SW480 (cell line): ENCODE measurements at regions not wholly inside any gene's neighbourhood (a gene's known extent, or its start where the extent isn't known, plus 50 kb on each side); places are given as distances from the start of the nearest gene placed in this dataset.

ENCODE experiments used
- DNase-seq: peaks from one replicate; pipeline ENCODE4 v3.0.0-alpha.2; 2016; ENCODE audit warnings: low spot score

DNA sequence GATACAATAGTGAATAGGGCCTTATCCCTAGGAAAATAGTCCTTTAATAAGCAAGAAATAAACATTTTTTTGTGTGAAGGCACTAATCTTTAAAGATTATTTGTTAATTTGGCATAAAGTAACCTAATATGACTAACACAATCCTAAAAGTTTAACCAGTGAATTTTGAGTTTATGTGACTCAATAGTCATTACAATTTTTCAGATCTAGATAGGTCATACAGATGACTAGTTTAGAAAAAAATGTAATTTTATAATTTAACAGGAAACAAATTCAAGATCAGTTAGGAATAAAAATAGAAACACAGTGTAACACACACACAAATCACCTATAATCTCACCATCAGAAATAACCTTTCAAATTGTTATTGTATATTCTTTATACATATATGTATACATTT lies 620.7 kb upstream of the ALCAM start:
- no peak for DNase-seq

- DNase-seq, result no peak
These were observed 616.1 kb upstream of the ALCAM start for GRCh38 chr3:104750581-104750980.

DNA sequence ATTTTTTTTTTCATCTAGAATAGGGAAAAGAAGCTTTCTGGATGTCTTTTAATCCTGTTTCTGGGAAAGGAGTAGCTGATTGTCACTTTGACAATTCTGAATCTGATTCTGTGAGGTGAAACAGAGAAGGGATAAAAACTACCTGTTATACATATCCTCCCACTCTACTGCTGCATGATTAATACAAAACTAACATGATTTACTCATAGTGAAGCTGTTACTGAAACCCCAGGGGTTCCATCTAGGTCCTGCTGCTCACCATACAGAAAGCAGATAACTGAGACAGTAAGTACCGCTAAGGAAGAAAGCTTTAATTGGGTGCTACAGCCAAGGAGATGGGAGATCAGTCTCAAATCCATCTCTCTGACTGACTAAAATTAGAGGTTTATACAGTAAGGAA lies 610.9 kb upstream of the ALCAM start:
- no peak for DNase-seq

DNA sequence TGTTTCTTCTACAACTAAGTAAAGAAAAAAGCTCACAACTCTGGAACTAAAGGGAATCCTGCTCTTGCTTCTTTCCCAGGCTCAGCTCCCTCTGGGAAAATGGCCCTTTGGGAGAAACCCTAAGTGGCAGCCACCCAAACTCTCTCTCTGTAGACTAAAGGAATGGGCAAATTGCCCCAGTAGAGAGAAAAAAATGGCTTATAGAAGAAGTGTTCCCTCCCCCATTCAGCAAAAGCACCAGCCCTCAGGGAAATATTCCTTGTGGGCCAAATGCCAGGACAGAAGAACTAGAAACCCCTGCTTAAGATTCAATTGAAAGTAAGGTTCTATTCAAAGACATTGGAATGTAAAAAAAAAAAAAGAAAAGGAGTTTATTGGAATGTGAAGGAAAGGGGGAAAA lies 603.7 kb upstream of the ALCAM start:
- no peak for DNase-seq

- DNase-seq, result no peak
These were observed 602.2 kb upstream of the ALCAM start for GRCh38 chr3:104764496-104764895.

- no peak for DNase-seq
These were observed 597.8 kb upstream of the ALCAM start for GRCh38 chr3:104768886-104769285.

DNA sequence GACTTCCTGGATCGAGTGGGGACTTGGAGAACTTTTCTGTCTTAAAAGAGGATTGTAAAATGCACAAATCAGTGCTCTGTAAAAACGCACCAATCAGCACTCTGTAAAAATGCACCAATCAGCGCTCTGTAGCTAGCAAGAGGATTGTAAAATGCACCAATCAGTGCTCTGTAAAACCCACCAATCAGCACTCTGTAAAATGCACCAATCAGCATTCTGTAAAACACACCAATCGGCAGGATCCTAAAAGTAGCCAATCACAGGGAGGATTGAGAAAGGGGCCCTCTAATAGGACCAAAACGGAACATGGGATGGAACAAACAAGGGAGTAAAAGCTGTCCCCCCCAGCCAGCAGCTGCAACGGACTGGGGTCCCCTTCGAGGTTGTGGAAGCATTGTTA lies 587.4 kb upstream of the ALCAM start:
- DNase-seq, result no peak

DNA sequence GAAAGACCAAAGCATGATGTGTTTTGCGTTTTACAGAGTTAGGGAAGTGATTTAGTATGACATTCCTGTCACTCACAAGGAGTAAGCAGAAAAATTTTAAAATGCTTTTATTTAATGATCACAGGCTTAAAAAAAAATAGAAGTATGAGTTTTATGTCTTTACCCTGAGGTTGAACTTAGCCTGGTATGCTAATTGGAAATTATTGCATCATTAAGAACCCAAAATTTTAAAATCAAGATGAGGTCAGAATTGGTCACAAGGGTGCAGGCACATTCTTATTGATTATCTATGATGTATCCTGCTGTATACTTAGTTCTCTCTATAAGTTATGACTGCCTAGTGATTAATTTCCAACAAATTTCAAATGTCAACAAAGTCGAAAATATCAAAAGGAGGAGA lies 585.6 kb upstream of the ALCAM start:
- DNase-seq, result no peak

DNA sequence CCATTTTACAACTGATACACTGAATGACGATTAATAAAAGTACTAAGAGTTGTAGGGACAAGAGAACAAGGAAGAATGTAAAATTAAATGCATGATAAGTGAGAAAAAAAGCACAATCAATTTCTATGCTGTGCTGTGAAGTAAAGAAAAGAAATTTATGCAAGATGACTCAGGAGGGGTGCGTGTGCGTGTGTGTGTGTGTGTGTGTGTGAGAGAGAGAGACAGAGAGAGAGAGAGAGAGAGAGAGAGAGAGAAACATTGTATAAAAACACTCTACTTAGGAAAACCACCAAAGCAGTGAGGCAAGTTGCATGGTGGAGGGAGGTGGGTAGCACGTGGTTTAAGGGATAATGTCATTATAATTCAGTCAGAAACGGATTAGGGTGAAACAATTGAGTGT lies 580.8 kb upstream of the ALCAM start:
- DNase-seq, result no peak

- no peak for DNase-seq
These were observed 579.4 kb upstream of the ALCAM start for GRCh38 chr3:104787306-104787705.

DNA sequence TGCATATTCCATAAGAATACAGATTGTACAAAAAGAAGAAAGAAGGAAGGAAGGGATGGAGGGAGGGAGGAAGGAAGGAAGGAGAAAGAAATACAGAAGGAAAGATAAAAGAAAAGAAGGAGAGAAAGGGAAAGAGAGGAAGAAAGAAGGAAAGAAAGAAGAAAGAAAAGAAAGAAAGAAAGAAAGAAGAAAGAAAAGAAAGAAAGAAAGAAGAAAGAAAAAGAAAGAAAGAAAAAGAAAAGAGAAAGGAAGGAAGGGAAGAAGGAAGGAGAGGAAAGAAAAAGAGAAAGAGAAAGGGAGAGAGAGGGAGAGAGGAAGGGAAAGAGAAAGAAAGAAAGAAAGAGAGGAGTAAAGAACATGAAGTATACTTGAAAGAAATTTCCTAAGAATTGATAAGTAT lies 577.9 kb upstream of the ALCAM start:
- DNase-seq, result no peak

GRCh38 chr3:104791331-104791730 lies 575.4 kb upstream of the ALCAM start:
- DNase-seq, result no peak

DNA sequence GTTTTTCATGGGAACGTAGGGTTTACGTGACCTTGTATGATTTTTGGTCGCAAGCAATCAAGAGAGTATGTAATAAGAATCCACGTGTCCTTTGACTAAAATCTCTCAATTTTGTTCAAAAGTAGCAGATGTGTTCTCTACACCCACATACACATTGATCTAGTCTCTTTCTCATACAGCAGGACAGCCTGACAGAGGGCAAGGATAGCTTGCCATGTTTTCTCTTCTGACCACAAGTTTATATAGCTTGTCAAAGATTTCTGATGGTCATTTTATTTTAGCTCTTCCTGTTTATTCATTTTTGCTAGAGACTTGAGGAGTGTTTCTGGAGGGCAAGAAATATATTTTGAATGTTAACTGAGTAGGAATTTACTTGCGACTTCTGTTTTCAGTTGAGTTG lies 570.2 kb upstream of the ALCAM start:
- DNase-seq, result no peak

- no peak for DNase-seq
These were observed 561.7 kb upstream of the ALCAM start for GRCh38 chr3:104805042-104805441.

GRCh38 chr3:104805508-104805907 lies 561.2 kb upstream of the ALCAM start:
- no peak for DNase-seq

- DNase-seq, result no peak
These were observed 555.8 kb upstream of the ALCAM start for GRCh38 chr3:104810896-104811295.

- DNase-seq, result no peak
These were observed 550.7 kb upstream of the ALCAM start for GRCh38 chr3:104816008-104816407.

DNA sequence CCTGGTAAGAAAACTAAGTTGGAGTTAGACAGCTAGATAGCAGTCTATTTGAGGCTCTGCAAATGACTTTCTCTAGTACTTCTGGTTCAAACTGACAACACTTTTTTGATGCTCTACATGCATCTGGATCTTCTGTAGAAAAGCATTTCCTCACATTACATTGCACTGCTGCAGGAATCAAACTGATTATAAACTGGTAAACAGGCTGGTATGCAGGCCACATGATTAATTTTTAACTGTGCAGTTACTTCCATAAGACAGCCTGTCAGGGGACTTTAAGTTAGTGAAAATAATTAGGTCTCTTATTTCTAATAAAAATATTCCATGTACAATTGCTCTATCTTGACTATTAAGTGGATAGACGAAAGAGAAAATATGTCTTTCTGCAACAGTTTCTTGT lies 550.0 kb upstream of the ALCAM start:
- no peak for DNase-seq

DNA sequence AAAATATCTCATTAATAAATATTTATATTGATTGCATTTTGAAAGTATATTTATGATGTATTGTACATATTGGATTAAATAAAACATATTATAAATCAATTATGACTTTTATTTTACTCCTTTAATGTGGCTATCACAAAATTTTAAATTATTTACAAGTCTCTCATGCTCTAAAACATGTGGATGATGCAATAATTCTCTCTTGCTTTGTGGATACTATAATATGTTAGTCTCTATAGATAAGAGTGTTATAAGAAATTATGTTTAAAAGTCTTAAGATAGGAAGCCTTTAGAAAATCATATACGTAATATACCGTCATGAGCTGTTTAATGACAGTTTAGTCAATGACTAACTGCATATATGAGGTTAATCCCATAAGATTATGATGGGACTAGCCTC lies 547.4 kb upstream of the ALCAM start:
- DNase-seq, result no peak

- no peak for DNase-seq
These were observed 545.8 kb upstream of the ALCAM start for GRCh38 chr3:104820959-104821358.

GRCh38 chr3:104825116-104825515 lies 541.6 kb upstream of the ALCAM start:
- no peak for DNase-seq

- DNase-seq, result no peak
These were observed 535.6 kb upstream of the ALCAM start for GRCh38 chr3:104831071-104831470.

DNA sequence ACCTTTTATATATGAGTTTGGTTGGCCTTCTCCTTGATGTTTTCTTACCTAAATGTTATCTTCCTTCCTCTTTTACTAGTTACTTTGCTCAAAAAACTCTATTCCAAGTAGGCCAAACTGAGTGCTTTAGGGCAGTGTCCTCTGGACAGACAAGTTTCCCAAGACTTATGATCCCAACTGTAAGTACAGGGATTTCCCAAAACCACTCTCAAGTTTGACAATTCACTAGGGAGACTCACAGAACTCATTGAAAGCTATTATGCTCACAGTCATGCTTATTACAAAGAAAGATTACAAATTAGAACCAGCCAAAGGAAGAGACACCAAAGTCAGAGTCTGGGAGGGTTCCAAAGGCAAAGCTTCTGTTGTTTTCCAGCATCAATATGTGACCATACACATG lies 534.2 kb upstream of the ALCAM start:
- no peak for DNase-seq

GRCh38 chr3:104835376-104835775 lies 531.3 kb upstream of the ALCAM start:
- no peak for DNase-seq

DNA sequence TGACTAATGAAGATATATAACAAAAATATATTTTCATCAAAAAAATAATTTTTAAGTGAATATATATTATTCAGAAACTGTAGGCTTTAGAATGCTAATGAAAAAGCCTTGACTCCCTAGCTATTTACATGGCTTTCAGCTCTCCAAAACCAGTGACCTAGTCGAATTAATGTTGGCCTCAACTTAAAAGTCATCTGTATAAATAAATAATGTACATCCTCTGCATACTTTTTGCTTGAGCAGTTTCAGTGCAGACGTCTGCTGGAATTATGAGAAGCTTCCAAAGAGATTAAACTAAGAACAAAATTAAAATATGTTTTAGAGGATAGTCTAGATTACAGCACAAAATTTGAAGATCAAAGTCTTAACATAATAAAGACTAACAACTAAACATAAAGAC lies 520.4 kb upstream of the ALCAM start:
- DNase-seq, result no peak
